Panc1 (cell line): ENCODE measurements at regions not wholly inside any gene's neighbourhood (a gene's known extent, or its start where the extent isn't known, plus 50 kb on each side); places are given as distances from the start of the nearest gene placed in this dataset.

ENCODE experiments used
- ATAC-seq: fragments of 200-7000 bp; cut with Tn5 transposase; 2 replicates; pipeline ENCODE4 v1.9.1; 2020; ENCODE audit warnings: mild to moderate bottlenecking, moderate library complexity
- BruUV-seq: library from RNA; stranded (reverse); fragments of 400-500 nt; replicated peaks from 2 replicates; lab custom pipeline; 2021; lab: Mats Ljungman, UMichigan
- CTCF ChIA-PET: fragments of 300-600 bp; sonication (Branson Sonifier 250); formaldehyde crosslinking; loops from one replicate; lab custom pipeline; 2022; ENCODE audit warnings: antibody characterized with exemption; lab: Charles Lee
- POLR2A ChIA-PET: fragments of 300-600 bp; sonication (Branson Sonifier 250); formaldehyde crosslinking; loops from one replicate; lab custom pipeline; 2022; ENCODE audit warnings: antibody characterized with exemption; lab: Charles Lee
- DNase-seq: peaks from one replicate; pipeline ENCODE4 v3.0.0-alpha.2; 2010; ENCODE audit warnings: low read depth, low spot score
- H3K27ac ChIP-seq: 2 replicates; pipeline ENCODE4 v1.5.1; 2011; ENCODE audit warnings: mild to moderate bottlenecking, low read length, inconsistent platforms
- H3K27me3 ChIP-seq: fragments of 200-500 bp; sonication (Bioruptor generic); 2 replicates; pipeline ENCODE4 v1.6.0; 2014; ENCODE audit warnings: low read length, inconsistent platforms; ENCODE audit not compliant: control insufficient read depth, insufficient read depth
- H3K36me3 ChIP-seq: fragments of 200-500 bp; sonication (Bioruptor generic); 2 replicates; pipeline ENCODE4 v1.5.1; 2014; ENCODE audit warnings: inconsistent platforms, mild to moderate bottlenecking, low read length, moderate library complexity; ENCODE audit not compliant: control insufficient read depth, insufficient read depth
- H3K4me1 ChIP-seq: 2 replicates; pipeline ENCODE4 v1.5.1; 2011; ENCODE audit warnings: inconsistent platforms, mild to moderate bottlenecking, low read length, moderate library complexity; ENCODE audit not compliant: control insufficient read depth, insufficient read depth
- H3K4me3 ChIP-seq, 2 experiments: 2 replicates each; pipeline ENCODE4 v1.5.1; 2011 to 2012; ENCODE audit warnings: low read depth in 2 of 2, low read length in 2 of 2, mild to moderate bottlenecking in 2 of 2, inconsistent platforms in 1 of 2, moderate library complexity in 1 of 2
- H3K9me3 ChIP-seq: fragments of 200-500 bp; sonication (Bioruptor generic); 2 replicates; pipeline ENCODE4 v1.5.1; 2014; ENCODE audit warnings: low read depth, mild to moderate bottlenecking, inconsistent platforms, low read length, moderate library complexity; ENCODE audit not compliant: control insufficient read depth, insufficient read depth
- POLR2AphosphoS5 ChIP-seq: IDR thresholded peaks from 2 replicates; pipeline ENCODE4 v1.6.1; 2012; ENCODE audit warnings: mild to moderate bottlenecking, low read depth, low read length, moderate library complexity
- SIN3A ChIP-seq: IDR thresholded peaks from 2 replicates; pipeline ENCODE4 v1.6.1; 2012; ENCODE audit warnings: low read depth, mild to moderate bottlenecking, low read length, moderate library complexity, borderline replicate concordance; ENCODE audit not compliant: insufficient read depth
- TCF7L2 ChIP-seq: IDR thresholded peaks from 2 replicates; pipeline ENCODE4 v1.6.1; 2011; ENCODE audit warnings: mild to moderate bottlenecking, low read depth, low read length, inconsistent platforms
- in situ Hi-C: cut with HindIII; loops from 2 replicates; pipeline ENCODE4 v1.10.0; 2016; ENCODE audit warnings: low sequenced_read_pairs, low pct_unique_long_range_greater_than_20kb
- intact Hi-C: fragments of 100-400 bp; cut with micrococcal nuclease; formaldehyde crosslinking; loops from one replicate; pipeline ENCODE4 v1.10.0; 2022; ENCODE audit not compliant: unreplicated experiment
- TF ChIP-seq, protein P1 (sequence below): fragments of 450-650 bp; IDR thresholded peaks from 2 replicates; pipeline ENCODE4 v1.5.1; 2017; ENCODE audit warnings: mild to moderate bottlenecking
- TF ChIP-seq, protein P2 (sequence below), 2 experiments: IDR thresholded peaks; 2 replicates each; pipeline ENCODE4 v1.6.1; 2011 to 2012; ENCODE audit warnings: low read depth in 2 of 2, control low read depth in 1 of 2, low read length in 1 of 2, mild to moderate bottlenecking in 1 of 2, moderate library complexity in 1 of 2; ENCODE audit not compliant: insufficient read depth in 1 of 2

DNA sequence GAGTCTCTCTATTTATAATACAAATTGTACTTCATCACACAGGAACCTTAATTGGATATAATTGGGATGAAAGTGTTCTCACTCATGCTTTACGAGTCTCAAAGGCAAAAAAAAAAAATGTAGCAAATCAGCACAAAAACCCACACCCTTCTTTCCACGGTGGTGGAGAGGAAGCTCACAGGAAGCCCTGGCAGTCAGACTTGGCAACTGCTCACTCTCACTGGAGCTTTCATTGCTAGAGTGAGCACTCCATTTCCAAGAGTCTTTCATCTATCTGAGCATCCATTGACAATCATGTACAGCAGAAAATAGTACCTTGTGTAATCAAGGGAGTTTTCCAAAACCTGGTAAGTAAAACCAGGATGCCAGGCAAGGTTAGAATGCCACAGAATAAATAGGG lies 2159.4 kb upstream of the AGA start:
- POLR2A ChIA-PET: no interaction called here
- CTCF ChIA-PET: no interaction called here
- no peaks in the 10 kb centered on the region for H3K9me3 ChIP-seq
- no TSS peak for BruUV-seq
- no peaks in the 10 kb centered on the region for H3K27me3 ChIP-seq
- ATAC-seq: no peak
- no peak overlapping the region for H3K4me3 ChIP-seq
- in situ Hi-C loops: no loop called here
- H3K36me3 ChIP-seq: no peaks in the 10 kb centered on the region
- no peaks in the 10 kb centered on the region for H3K4me1 ChIP-seq
- H3K27ac ChIP-seq: no peak overlapping the region
- TF ChIP-seq TCF7L2: no peak
- TF ChIP-seq POLR2AphosphoS5: no peak
- TF ChIP-seq, protein P1, sequence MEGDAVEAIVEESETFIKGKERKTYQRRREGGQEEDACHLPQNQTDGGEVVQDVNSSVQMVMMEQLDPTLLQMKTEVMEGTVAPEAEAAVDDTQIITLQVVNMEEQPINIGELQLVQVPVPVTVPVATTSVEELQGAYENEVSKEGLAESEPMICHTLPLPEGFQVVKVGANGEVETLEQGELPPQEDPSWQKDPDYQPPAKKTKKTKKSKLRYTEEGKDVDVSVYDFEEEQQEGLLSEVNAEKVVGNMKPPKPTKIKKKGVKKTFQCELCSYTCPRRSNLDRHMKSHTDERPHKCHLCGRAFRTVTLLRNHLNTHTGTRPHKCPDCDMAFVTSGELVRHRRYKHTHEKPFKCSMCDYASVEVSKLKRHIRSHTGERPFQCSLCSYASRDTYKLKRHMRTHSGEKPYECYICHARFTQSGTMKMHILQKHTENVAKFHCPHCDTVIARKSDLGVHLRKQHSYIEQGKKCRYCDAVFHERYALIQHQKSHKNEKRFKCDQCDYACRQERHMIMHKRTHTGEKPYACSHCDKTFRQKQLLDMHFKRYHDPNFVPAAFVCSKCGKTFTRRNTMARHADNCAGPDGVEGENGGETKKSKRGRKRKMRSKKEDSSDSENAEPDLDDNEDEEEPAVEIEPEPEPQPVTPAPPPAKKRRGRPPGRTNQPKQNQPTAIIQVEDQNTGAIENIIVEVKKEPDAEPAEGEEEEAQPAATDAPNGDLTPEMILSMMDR: no peak
- no peak for TF ChIP-seq SIN3A
- TF ChIP-seq, protein P2, sequence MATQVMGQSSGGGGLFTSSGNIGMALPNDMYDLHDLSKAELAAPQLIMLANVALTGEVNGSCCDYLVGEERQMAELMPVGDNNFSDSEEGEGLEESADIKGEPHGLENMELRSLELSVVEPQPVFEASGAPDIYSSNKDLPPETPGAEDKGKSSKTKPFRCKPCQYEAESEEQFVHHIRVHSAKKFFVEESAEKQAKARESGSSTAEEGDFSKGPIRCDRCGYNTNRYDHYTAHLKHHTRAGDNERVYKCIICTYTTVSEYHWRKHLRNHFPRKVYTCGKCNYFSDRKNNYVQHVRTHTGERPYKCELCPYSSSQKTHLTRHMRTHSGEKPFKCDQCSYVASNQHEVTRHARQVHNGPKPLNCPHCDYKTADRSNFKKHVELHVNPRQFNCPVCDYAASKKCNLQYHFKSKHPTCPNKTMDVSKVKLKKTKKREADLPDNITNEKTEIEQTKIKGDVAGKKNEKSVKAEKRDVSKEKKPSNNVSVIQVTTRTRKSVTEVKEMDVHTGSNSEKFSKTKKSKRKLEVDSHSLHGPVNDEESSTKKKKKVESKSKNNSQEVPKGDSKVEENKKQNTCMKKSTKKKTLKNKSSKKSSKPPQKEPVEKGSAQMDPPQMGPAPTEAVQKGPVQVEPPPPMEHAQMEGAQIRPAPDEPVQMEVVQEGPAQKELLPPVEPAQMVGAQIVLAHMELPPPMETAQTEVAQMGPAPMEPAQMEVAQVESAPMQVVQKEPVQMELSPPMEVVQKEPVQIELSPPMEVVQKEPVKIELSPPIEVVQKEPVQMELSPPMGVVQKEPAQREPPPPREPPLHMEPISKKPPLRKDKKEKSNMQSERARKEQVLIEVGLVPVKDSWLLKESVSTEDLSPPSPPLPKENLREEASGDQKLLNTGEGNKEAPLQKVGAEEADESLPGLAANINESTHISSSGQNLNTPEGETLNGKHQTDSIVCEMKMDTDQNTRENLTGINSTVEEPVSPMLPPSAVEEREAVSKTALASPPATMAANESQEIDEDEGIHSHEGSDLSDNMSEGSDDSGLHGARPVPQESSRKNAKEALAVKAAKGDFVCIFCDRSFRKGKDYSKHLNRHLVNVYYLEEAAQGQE (IDR thresholded peaks at IDR 0.05; ENCODE audit: insufficient read depth in 1 of 2, low read depth in 2 of 2, low read length in 1 of 2): no peak
- intact Hi-C loops: no loop called here
- no peak for DNase-seq

DNA sequence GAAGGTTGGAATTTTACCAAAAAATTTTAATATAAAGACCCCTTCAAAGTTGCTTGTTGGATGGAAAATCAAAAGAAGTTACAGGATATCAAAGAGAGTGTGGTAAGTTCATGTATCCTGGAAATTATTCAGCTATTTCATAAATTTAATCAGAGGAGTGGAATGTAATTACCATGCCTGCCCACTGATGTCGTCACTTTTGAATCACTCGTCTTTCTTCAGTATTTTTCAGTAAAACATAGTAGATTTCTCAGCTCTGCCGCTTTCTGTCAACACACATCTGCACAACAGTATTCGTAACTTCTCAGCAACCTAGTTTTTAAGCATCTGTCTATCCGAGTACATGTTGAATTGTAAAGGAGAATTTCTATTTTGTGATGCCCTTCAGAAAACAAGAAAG lies 2163.0 kb upstream of the AGA start:
- DNase-seq (no peak), ATAC-seq (no peak)
- Histone ChIP-seq H3K4me3 (no peak overlapping the region), H3K4me1 (no peaks in the 10 kb centered on the region), H3K27ac (no peak overlapping the region), H3K27me3 (no peaks in the 10 kb centered on the region), H3K9me3 (no peaks in the 10 kb centered on the region), H3K36me3 (no peaks in the 10 kb centered on the region)
- intact Hi-C loops: no loop called here
- POLR2A ChIA-PET: no interaction called here
- CTCF ChIA-PET: no interaction called here
- TF ChIP-seq, protein P1: no peak
- TF ChIP-seq, protein P2 (IDR thresholded peaks at IDR 0.05; ENCODE audit: insufficient read depth in 1 of 2, low read depth in 2 of 2, low read length in 1 of 2): no peak
- TF ChIP-seq TCF7L2 (no peak), SIN3A (no peak), POLR2AphosphoS5 (no peak)
- no TSS peak for BruUV-seq
- in situ Hi-C loops: no loop called here
